Ovary (tissue), 3 donors: ENCODE measurements at regions not wholly inside any gene's neighbourhood (a gene's known extent, or its start where the extent isn't known, plus 50 kb on each side); places are given as distances from the start of the nearest gene placed in this dataset.

Experiments
- POLR2A ChIP-seq: fragments of 450-650 bp; IDR thresholded peaks from one replicate; pipeline ENCODE4 v1.6.1; 2017; ENCODE audit warnings: antibody characterized with exemption, mild to moderate bottlenecking, moderate library complexity
- TF ChIP-seq, protein P1 (sequence below), 3 donors: fragments of 450-650 bp in 2 of 3; fragments of 200-600 bp in 1 of 3; IDR thresholded peaks; one replicate each; pipeline versions ENCODE4 v1.5.1 to v1.8.0; 2016 to 2022; ENCODE audit warnings: antibody characterized with exemption in 3 of 3, mild to moderate bottlenecking in 1 of 3
- donor health status: DM: no; HTN: no; CAD: no.

GRCh38 chr6:51468704-51469103 lies 618.7 kb downstream of the PKHD1 start:
- no peak for TF ChIP-seq POLR2A
- TF ChIP-seq, protein P1, sequence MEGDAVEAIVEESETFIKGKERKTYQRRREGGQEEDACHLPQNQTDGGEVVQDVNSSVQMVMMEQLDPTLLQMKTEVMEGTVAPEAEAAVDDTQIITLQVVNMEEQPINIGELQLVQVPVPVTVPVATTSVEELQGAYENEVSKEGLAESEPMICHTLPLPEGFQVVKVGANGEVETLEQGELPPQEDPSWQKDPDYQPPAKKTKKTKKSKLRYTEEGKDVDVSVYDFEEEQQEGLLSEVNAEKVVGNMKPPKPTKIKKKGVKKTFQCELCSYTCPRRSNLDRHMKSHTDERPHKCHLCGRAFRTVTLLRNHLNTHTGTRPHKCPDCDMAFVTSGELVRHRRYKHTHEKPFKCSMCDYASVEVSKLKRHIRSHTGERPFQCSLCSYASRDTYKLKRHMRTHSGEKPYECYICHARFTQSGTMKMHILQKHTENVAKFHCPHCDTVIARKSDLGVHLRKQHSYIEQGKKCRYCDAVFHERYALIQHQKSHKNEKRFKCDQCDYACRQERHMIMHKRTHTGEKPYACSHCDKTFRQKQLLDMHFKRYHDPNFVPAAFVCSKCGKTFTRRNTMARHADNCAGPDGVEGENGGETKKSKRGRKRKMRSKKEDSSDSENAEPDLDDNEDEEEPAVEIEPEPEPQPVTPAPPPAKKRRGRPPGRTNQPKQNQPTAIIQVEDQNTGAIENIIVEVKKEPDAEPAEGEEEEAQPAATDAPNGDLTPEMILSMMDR (IDR thresholded peaks at IDR 0.05) = no peak
